GM10266 (cell line): ENCODE measurements at regions not wholly inside any gene's neighbourhood (a gene's known extent, or its start where the extent isn't known, plus 50 kb on each side); places are given as distances from the start of the nearest gene placed in this dataset.

ENCODE experiments used
- DNase-seq: peaks from one replicate; pipeline ENCODE4 v3.0.0; 2012; ENCODE audit errors: extremely low spot score
- CTCF ChIP-seq: IDR thresholded peaks from 2 replicates; pipeline ENCODE4 v1.5.1; 2012; ENCODE audit warnings: mild to moderate bottlenecking, low read depth; ENCODE audit not compliant: control insufficient read depth, insufficient read depth; ENCODE audit errors: missing control alignments

DNA sequence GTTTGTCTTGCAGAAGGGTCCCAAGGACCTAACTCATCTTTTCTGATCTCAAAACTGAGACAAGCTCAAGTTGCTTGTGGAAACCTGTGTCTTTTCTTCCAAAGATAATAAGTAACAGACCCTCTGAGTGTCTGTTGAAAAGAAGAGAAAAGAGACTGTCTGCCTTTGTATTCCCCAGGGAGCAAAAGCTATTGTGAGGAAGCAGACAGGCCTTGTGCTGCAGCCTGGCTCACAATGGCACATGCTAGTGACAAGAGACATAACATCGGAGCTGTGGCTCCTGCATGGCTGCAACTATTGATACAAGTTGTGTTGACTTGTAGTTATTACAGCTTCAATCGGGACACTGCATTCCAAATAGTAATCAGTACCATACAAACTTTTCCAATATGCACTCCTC is 202.9 kb downstream of the DKK1 start:
- no peak for TF ChIP-seq CTCF
- DNase-seq = no peak

DNA sequence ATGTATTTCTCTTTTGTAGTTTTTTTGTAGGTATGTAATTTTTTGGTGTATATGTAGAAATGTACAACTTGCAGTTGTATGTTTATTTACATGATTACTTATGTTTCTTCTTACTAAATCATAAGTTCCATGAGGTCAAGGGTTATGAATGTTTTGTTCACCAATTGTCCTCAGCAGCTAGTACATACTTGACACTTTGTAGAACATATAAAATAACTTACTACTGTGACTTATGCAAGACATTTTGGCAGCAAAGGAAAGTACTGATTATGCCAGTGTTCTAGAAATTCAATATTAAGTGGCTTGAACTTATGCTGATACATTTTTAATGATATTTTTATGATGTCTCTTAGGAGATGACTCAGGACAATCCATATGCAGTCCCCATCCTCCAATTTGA is 209.6 kb downstream of the DKK1 start:
- TF ChIP-seq CTCF = no peak
- DNase-seq = no peak

GRCh38 chr10:52525761-52526160 is 211.7 kb downstream of the DKK1 start:
- DNase-seq = no peak
- TF ChIP-seq CTCF = no peak

GRCh38 chr10:52526251-52526823 is 212.3 kb downstream of the DKK1 start:
- TF ChIP-seq CTCF = no peak
- no peak for DNase-seq

DNA sequence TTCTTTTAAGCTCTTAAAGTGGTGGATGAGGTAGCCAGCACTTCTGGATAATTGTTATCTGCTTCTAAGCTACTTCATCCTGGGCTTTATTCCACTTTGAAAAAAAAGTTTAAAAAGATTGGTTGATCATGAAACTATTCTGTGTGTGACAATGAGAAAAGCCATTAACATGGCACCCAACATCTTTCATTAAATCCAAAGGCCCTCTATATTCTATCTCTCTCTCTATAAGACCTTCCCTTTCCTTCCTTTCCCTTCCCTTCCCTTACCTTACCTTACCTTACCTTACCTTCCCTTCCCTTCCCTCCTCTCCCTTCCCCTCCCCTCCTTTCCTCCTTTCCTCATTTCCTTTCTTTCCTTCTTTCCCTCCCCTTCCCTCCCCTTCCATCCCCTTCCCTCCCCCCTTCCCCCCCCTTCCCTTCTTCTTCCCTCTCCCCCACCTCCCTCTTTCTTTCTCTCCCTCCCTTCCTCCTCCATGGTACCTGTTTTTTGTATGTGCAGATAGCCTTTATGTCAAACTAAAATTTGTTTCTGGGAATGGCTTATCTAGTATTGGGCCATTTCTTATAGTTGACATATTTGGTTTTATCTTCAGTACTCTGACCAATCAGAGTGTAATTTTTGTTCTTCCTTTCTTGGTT is 218.7 kb downstream of the DKK1 start:
- no peak for DNase-seq
- no peak for TF ChIP-seq CTCF

- TF ChIP-seq CTCF = no peak
- DNase-seq = no peak
These were observed 219.9 kb downstream of the DKK1 start for GRCh38 chr10:52533986-52534385.

DNA sequence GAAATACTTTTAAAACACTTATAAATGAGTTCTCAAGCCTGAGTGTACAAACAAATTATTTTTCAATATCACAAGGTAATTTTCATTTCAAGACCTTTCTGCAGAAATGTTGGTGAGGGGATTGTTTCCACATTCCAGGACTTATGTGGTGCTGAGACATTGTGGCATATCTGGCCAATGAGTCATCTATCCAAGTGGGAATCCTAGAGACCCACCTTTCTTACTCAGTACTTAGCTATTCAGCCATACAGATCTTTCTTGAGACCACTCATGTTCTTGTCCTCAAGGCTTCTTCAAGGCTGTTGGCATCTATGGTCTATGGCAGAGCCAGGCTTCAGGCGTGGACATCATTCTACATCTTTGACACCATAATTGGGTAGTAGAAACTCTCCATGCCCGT is 225.4 kb downstream of the DKK1 start:
- no peak for DNase-seq
- TF ChIP-seq CTCF = no peak
